ENCODE measurements at regions not wholly inside any gene's neighbourhood (a gene's known extent, or its start where the extent isn't known, plus 50 kb on each side); places are given as distances from the start of the nearest gene placed in this dataset.

GRCh38 chr11:15897211-15897960 lies 459.0 kb downstream of the SOX6 start:
- DNase-seq (ENCODE audit: low spot score) = no peak

GRCh38 chr11:15901054-15901453 lies 455.3 kb downstream of the SOX6 start:
- peak; percentile 81 for DNase-seq (ENCODE audit: low spot score)

GRCh38 chr11:15901790-15902189 lies 454.6 kb downstream of the SOX6 start:
- DNase-seq (ENCODE audit: low spot score) = peak; percentile 53

- peak; percentile 55 for DNase-seq (ENCODE audit: low spot score)
These were observed 453.1 kb downstream of the SOX6 start for GRCh38 chr11:15903246-15903645.

- DNase-seq (ENCODE audit: low spot score) = peak; percentile 68
These were observed 450.8 kb downstream of the SOX6 start for GRCh38 chr11:15905366-15906104.

GRCh38 chr11:15906481-15907035 lies 449.8 kb downstream of the SOX6 start:
- peak; percentile 65 for DNase-seq (ENCODE audit: low spot score)

GRCh38 chr11:15907806-15908205 lies 448.5 kb downstream of the SOX6 start:
- DNase-seq (ENCODE audit: low spot score) = no peak

- peak; percentile 35 for DNase-seq (ENCODE audit: low spot score)
These were observed 446.3 kb downstream of the SOX6 start for GRCh38 chr11:15909937-15910598.

- peak; percentile 71 for DNase-seq (ENCODE audit: low spot score)
These were observed 445.6 kb downstream of the SOX6 start for GRCh38 chr11:15910761-15911160.

- peak; percentile 89 for DNase-seq (ENCODE audit: low spot score)
These were observed 444.8 kb downstream of the SOX6 start for GRCh38 chr11:15911377-15912044.

- peak; percentile 62 for DNase-seq (ENCODE audit: low spot score)
These were observed 444.1 kb downstream of the SOX6 start for GRCh38 chr11:15912291-15912690.

- DNase-seq (ENCODE audit: low spot score) = peak; percentile 81
These were observed 443.5 kb downstream of the SOX6 start for GRCh38 chr11:15912825-15913224.

GRCh38 chr11:15913261-15913660 lies 443.1 kb downstream of the SOX6 start:
- peak; percentile 37 for DNase-seq (ENCODE audit: low spot score)
